ENCODE measurements at regions not wholly inside any gene's neighbourhood (a gene's known extent, or its start where the extent isn't known, plus 50 kb on each side); places are given as distances from the start of the nearest gene placed in this dataset.

- no peak overlapping the region for H3K9ac ChIP-seq (ENCODE audit: low read length)
- no peak overlapping the region for H2AFZ ChIP-seq (ENCODE audit: low read length)
- H3F3A ChIP-seq (ENCODE audit: insufficient read depth, low read length): no peaks in the 10 kb centered on the region
- no peaks in the 10 kb centered on the region for H3K4me1 ChIP-seq (ENCODE audit: low read length)
- H3K79me2 ChIP-seq (ENCODE audit: low read length): no peaks in the 10 kb centered on the region
- no peak overlapping the region for H3K4me2 ChIP-seq (ENCODE audit: low read depth, low read length)
- no peaks in the 10 kb centered on the region for H3K36me3 ChIP-seq (replicated peaks; ENCODE audit: insufficient read depth, low read length)
- H3K27me3 ChIP-seq (replicated peaks; ENCODE audit: insufficient read depth, low read length): no peaks in the 10 kb centered on the region
- TF ChIP-seq EZH2phosphoT487 (IDR thresholded peaks at IDR 0.05; ENCODE audit: low read length) (no peak), EZH2 (optimal IDR thresholded peaks at IDR 0.05; ENCODE audit: low read depth, low read length) (no peak), CTCF (IDR thresholded peaks at IDR 0.05; ENCODE audit: low read length) (no peak)
- H3K27ac ChIP-seq (ENCODE audit: low read length): no peak overlapping the region
- no peaks in the 10 kb centered on the region for H3K9me2 ChIP-seq (replicated peaks; ENCODE audit: insufficient read depth, low read length)
- DNase-seq: no peak
- H3K9me3 ChIP-seq (replicated peaks; ENCODE audit: insufficient read depth, low read length): no peaks in the 10 kb centered on the region
- H4K20me1 ChIP-seq (ENCODE audit: insufficient read depth, low read length): no peaks in the 10 kb centered on the region
- no peak overlapping the region for H3K4me3 ChIP-seq (ENCODE audit: low read length)
Measured at GRCh38 chrX:42149765-42150164, 226.4 kb upstream of the CASK start.

- no peaks in the 10 kb centered on the region for H3K27me3 ChIP-seq (replicated peaks; ENCODE audit: insufficient read depth, low read length)
- no peaks in the 10 kb centered on the region for H3K9me2 ChIP-seq (replicated peaks; ENCODE audit: insufficient read depth, low read length)
- no peak overlapping the region for H3K4me3 ChIP-seq (ENCODE audit: low read length)
- TF ChIP-seq CTCF (IDR thresholded peaks at IDR 0.05; ENCODE audit: low read length) (no peak), EZH2phosphoT487 (IDR thresholded peaks at IDR 0.05; ENCODE audit: low read length) (no peak), EZH2 (optimal IDR thresholded peaks at IDR 0.05; ENCODE audit: low read depth, low read length) (no peak)
- H3K9me3 ChIP-seq (replicated peaks; ENCODE audit: insufficient read depth, low read length): no peaks in the 10 kb centered on the region
- H3F3A ChIP-seq (ENCODE audit: insufficient read depth, low read length): no peaks in the 10 kb centered on the region
- no peak for DNase-seq
- no peak overlapping the region for H2AFZ ChIP-seq (ENCODE audit: low read length)
- H3K4me1 ChIP-seq (ENCODE audit: low read length): no peaks in the 10 kb centered on the region
- no peak overlapping the region for H3K27ac ChIP-seq (ENCODE audit: low read length)
- H3K79me2 ChIP-seq (ENCODE audit: low read length): no peaks in the 10 kb centered on the region
- H3K36me3 ChIP-seq (replicated peaks; ENCODE audit: insufficient read depth, low read length): no peaks in the 10 kb centered on the region
- H4K20me1 ChIP-seq (ENCODE audit: insufficient read depth, low read length): no peaks in the 10 kb centered on the region
- H3K9ac ChIP-seq (ENCODE audit: low read length): no peak overlapping the region
- no peak overlapping the region for H3K4me2 ChIP-seq (ENCODE audit: low read depth, low read length)
Measured at GRCh38 chrX:42149281-42149680, 225.9 kb upstream of the CASK start.

GRCh38 chrX:42143866-42144592 is 220.7 kb upstream of the CASK start:
- TF ChIP-seq EZH2 (optimal IDR thresholded peaks at IDR 0.05; ENCODE audit: low read depth, low read length) (no peak), CTCF (IDR thresholded peaks at IDR 0.05; ENCODE audit: low read length) (no peak), EZH2phosphoT487 (IDR thresholded peaks at IDR 0.05; ENCODE audit: low read length) (no peak)
- no peaks in the 10 kb centered on the region for H4K20me1 ChIP-seq (ENCODE audit: insufficient read depth, low read length)
- DNase-seq: no peak
- no peaks in the 10 kb centered on the region for H3K9me3 ChIP-seq (replicated peaks; ENCODE audit: insufficient read depth, low read length)
- H3K79me2 ChIP-seq (ENCODE audit: low read length): no peaks in the 10 kb centered on the region
- no peaks in the 10 kb centered on the region for H3K36me3 ChIP-seq (replicated peaks; ENCODE audit: insufficient read depth, low read length)
- no peak overlapping the region for H3K27ac ChIP-seq (ENCODE audit: low read length)
- H2AFZ ChIP-seq (ENCODE audit: low read length): no peak overlapping the region
- no peaks in the 10 kb centered on the region for H3F3A ChIP-seq (ENCODE audit: insufficient read depth, low read length)
- no peak overlapping the region for H3K4me2 ChIP-seq (ENCODE audit: low read depth, low read length)
- H3K9me2 ChIP-seq (replicated peaks; ENCODE audit: insufficient read depth, low read length): no peaks in the 10 kb centered on the region
- H3K4me1 ChIP-seq (ENCODE audit: low read length): no peaks in the 10 kb centered on the region
- no peaks in the 10 kb centered on the region for H3K27me3 ChIP-seq (replicated peaks; ENCODE audit: insufficient read depth, low read length)
- no peak overlapping the region for H3K9ac ChIP-seq (ENCODE audit: low read length)
- H3K4me3 ChIP-seq (ENCODE audit: low read length): no peak overlapping the region

Data from MM.1S (cell line).